HuH-7.5 (cell line): ENCODE measurements at regions not wholly inside any gene's neighbourhood (a gene's known extent, or its start where the extent isn't known, plus 50 kb on each side); places are given as distances from the start of the nearest gene placed in this dataset.
"Not testable (repeated sequence)": the region's sequence is repeated elsewhere in the genome, so short reads cannot be mapped to it uniquely, and the experiment has no call there.

Source experiments
- DNase-seq: peaks from one replicate; pipeline ENCODE4 v3.0.0; 2011; ENCODE audit warnings: low spot score

DNA sequence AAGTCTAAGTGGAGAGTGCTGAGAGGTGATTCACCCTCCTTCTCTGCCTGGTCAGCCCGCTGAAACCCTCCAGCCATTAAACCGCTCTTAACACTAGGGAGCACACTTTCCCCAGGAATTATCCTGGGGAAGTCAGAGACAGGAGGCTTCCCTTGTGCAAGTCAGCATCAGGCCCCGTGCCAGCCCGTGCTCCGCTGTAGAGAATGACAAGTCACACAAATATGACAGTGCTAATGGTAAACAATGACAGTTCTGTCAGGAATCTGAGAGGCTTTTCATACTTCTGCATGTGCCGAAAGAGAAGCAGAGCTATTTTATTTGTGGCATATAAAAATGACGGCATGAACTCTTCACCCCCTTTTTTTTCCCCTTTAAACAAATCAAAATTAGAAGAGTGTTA lies 816.9 kb upstream of the SLC10A2 start:
- peak; percentile 1 for DNase-seq

GRCh38 chr13:103880146-103880545 lies 813.9 kb upstream of the SLC10A2 start:
- DNase-seq: not testable (repeated sequence)

GRCh38 chr13:103878891-103879605 lies 812.8 kb upstream of the SLC10A2 start:
- DNase-seq: no peak

DNA sequence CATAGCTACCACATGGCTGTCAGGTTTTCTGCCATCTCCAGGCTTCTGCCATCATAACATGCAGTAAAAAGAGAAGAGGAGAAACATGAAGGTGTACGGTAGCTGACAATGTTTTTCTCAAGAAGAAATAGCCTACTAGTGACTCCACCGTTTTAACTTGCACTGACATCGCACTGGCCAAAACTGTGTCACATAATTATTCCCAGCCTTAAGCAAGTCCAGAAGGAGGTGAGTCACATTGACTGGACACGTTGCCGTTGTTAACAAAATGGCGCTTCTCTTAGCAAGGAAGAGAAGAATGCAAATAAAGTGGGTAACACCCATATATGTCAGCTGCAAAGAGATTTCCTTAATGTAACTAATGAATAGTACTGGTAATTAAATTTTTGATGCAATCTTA lies 810.4 kb upstream of the SLC10A2 start:
- no peak for DNase-seq

DNA sequence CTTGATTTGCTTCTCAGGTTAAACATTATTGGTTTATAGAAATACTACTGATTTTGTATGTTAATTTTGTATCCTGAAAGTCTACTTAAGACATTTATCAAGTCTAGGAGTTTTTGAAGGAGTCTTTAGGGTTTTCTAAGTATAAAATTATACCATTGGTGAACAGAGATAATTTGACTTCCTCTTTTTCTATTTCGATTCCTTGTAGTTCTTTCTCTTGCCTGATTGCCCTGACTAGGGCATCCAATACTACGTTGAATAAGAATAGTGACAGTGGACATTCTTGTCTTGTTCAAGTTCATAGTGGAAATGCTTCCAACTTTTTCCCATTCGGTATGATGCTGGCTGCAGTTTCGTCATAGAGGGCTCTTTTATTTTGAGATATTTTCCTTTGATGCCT lies 807.5 kb upstream of the SLC10A2 start:
- DNase-seq: no peak

GRCh38 chr13:103866048-103866447 lies 799.8 kb upstream of the SLC10A2 start:
- DNase-seq: no peak

- no peak for DNase-seq
Measured at GRCh38 chr13:103862525-103862924, 796.3 kb upstream of the SLC10A2 start.

DNA sequence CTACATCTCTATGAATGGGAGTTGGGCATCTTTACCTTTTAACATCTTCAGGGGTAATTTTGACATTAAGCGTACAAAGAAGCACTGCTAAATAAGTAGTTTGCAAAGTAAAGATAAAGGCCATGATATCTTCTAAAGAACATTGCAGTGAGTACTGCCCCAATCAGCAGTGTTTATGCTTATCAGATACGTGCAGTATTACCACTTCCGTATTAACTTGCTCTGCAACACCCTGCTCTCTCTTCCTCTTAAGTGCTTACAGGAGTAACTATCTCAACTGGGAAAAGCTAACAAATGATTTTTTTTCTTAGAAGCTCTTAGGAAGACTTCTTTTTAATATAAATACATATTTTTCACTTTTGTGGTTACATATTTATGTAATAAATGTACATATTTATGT lies 793.7 kb upstream of the SLC10A2 start:
- no peak for DNase-seq

DNA sequence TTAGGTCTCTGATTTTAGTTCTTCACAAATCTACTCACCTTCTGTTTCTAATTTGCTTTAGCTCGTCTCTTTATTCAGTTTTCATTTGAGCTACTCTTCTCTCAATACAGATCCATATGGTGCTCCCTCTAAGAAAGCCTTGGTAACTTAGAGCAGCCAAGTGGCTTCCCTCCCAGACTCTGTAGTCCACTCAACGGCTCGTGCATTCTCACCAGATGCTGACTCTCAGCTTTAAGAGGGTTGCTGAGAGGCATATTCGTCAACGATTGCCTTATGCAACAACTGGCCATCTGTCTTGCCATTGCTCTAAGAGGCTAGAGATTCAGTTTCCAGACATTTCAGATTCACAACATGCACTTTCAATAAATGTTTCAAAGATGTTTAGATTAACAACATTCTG lies 785.8 kb upstream of the SLC10A2 start:
- DNase-seq: no peak

GRCh38 chr13:103844471-103844870 lies 778.3 kb upstream of the SLC10A2 start:
- DNase-seq: no peak

- DNase-seq: no peak
Measured at GRCh38 chr13:103839460-103839859, 773.2 kb upstream of the SLC10A2 start.

GRCh38 chr13:103835052-103835451 lies 768.8 kb upstream of the SLC10A2 start:
- no peak for DNase-seq

GRCh38 chr13:103833294-103833852 lies 767.2 kb upstream of the SLC10A2 start:
- DNase-seq: no peak

GRCh38 chr13:103815619-103816018 lies 749.4 kb upstream of the SLC10A2 start:
- no peak for DNase-seq

- no peak for DNase-seq
Measured at GRCh38 chr13:103812971-103813370, 746.8 kb upstream of the SLC10A2 start.

DNA sequence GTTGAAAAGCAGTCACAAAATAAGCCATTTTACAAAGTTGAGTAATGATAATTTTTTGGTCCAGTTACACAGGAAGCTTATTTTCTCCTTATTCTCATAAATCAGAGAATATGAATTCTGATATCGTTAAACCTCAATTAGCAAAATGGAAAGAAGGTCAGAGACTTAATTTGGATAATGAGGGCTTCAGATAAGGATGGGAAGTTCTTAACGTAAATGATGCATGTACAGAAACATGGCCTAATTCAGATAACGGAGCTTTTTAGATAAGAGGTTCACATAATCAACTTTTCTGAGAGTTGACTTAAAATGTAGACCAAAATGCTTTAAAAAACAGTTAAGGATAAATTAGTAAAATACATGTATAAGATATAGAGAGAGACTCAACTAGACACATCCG lies 746.3 kb upstream of the SLC10A2 start:
- DNase-seq: no peak

DNA sequence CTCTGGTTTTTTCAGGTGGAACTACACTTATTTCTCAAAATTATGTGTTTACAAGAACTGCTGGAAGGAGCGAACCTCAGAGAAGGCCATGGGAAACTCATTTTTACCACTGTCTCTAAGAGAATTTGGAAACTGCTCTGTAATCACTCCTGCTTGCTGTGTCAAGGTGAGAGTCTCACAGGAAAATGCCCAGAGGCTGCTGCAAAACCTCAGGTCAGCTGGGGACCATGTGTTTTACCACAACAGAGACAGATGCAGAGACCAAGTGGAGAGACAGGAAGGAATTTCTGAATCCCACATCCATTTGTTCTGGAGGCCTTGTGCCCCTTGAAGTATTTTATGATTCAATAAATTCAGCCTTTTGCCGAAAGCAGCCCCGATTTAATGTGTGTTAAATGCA lies 743.8 kb upstream of the SLC10A2 start:
- DNase-seq: no peak

DNA sequence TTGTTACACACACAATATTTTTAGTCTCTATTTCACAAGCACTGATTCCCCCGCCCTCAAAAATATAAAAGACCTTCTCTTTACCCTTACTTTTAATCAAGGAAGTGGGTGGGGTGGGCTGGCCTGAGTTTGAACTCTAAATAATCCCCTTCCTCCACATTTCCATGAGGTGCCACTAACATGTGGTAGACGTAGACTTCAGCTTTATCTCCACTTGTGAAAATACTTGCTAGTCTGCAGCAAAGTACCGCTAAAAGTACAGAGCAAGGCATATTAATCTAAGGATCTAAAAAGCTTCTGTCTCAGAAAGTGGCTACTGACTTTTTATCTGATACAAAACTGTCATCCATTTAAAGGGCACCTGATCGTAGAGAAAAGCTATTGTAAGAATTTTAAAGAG lies 739.6 kb upstream of the SLC10A2 start:
- DNase-seq: no peak

- DNase-seq: no peak
Measured at GRCh38 chr13:103803349-103803748, 737.1 kb upstream of the SLC10A2 start.

DNA sequence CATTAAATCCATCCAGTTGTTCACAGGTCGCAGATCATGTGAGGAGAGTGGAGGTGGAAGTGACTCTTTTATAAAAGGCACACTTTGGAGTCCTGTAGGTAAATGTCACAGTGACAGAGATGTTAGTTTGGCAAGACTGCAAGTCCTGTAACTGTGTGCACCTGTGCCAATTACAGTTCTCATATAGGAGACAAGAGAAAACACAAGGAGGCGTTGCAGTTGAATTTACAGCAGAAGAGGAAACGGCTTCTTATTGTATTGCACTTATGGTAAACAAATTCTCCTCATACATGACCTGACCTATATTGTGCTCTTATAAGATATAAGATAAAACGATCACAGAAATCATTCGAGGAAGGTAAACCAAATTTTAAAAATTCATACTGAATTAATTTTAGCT lies 732.8 kb upstream of the SLC10A2 start:
- no peak for DNase-seq

DNA sequence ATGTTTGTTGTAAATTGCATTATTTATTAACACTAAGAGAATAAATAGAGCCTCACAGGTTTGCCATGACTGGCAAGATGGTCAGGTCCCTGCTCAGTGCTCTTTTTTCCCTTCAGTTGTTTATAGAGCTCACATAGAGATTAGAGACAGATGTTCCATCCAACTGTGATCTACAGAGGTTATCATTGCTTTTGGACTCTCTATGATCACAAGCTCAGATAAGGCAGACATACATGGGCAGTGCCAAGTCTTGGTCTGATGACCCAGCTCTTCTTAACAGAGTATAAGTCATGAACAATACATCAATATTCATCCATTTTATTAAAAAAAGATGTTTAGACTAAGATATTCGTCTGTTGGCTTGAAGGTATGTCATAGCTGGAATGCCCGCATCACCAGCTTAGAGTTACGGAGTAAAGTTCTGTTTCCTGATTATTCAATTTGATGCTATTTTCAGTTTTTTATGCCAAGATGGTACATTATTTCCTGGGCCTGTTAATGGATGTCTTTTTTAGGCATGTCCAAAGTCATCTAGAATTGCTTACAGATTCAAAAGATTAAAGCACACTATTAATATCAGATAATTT lies 729.8 kb upstream of the SLC10A2 start:
- DNase-seq: no peak

DNA sequence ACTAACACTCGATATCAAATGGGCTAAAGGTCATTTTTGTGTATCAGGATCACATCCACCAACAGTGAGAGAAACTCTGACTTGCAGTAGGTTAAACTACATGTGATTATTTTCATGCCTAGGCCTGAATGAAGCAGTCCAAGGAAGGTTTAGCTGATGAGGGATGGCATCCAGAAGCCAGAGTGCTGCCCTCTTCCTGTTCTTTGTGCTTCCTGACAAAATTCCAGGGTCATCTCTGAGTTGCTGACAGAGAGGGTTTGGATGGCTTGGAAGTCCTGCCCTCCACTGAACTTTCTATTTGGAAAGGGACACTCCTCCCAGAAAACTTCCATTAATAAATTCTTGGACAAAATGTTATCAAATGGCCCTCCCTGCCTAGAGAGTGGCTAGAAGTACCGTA lies 728.3 kb upstream of the SLC10A2 start:
- no peak for DNase-seq

DNA sequence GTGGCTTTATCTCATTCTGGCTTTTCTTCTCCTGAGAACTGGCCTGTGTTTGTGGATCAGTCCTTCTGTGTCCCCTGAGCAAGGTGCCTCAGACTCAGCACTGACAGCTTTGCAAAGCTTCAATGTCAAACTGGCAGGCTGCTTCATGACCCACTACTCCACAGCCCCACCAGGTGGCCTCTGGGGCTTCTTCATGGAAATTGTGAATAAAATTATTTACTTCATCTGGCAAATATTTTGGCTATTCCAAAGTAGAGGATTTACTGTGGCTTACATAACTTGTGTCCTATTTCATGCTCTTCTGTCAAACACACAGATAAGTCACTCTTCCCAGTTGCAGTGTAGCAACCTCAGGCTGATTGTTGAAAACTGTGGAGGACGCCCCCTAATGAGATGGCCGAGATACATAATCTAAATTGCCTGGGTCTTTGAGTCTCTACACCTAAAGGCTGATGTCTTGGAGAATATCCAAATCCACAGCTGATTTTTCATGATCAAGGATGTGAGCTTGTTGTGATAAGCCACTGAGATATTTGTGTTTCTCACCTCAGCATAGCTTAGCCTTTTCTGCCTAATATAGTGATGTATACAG lies 721.9 kb upstream of the SLC10A2 start:
- no peak for DNase-seq
